NT2/D1 (cell line): ENCODE measurements at regions not wholly inside any gene's neighbourhood (a gene's known extent, or its start where the extent isn't known, plus 50 kb on each side); places are given as distances from the start of the nearest gene placed in this dataset.

Experiments
- YY1 ChIP-seq: IDR thresholded peaks from 2 replicates; pipeline ENCODE4 v1.6.1; 2011; ENCODE audit not compliant: insufficient read length, insufficient read depth
- ZNF274 ChIP-seq: IDR thresholded peaks from 2 replicates; pipeline ENCODE4 v1.6.1; 2011; ENCODE audit warnings: mild to moderate bottlenecking, low read depth, low read length

- no peak for TF ChIP-seq ZNF274
- TF ChIP-seq YY1 = no peak
Measured at GRCh38 chr9:115216873-115217272, 98.9 kb upstream of the TNC start.
